Memory B cell (primary cell): ENCODE measurements at regions not wholly inside any gene's neighbourhood (a gene's known extent, or its start where the extent isn't known, plus 50 kb on each side); places are given as distances from the start of the nearest gene placed in this dataset.

ENCODE experiments used
- ATAC-seq: fragments of 150-1000 bp; cut with Tn5 transposase; 2 replicates; pipeline ENCODE4 v1.10.0; 2021; ENCODE audit warnings: low read depth, mild to moderate bottlenecking, moderate library complexity
- DNase-seq, 2 donors: peaks; one replicate each; pipeline ENCODE4 v3.0.0; 2022; ENCODE audit warnings: low spot score in 2 of 2
- H3K27ac Mint-ChIP-seq: one replicate; pipeline ENCODE4 v1.8.0; 2022; ENCODE audit warnings: mild to moderate bottlenecking, moderate library complexity, mixed read lengths
- H3K27me3 Mint-ChIP-seq: one replicate; pipeline ENCODE4 v1.8.0; 2022; ENCODE audit warnings: mixed read lengths
- H3K36me3 Mint-ChIP-seq: one replicate; pipeline ENCODE4 v1.8.0; 2022; ENCODE audit warnings: mild to moderate bottlenecking, mixed read lengths
- H3K4me1 Mint-ChIP-seq: one replicate; pipeline ENCODE4 v1.8.0; 2022; ENCODE audit warnings: mixed read lengths
- H3K4me3 Mint-ChIP-seq: one replicate; pipeline ENCODE4 v1.8.0; 2022; ENCODE audit warnings: mild to moderate bottlenecking, moderate library complexity, mixed read lengths
- H3K9me3 Mint-ChIP-seq: one replicate; pipeline ENCODE4 v1.8.0; 2022; ENCODE audit warnings: mixed read lengths

DNA sequence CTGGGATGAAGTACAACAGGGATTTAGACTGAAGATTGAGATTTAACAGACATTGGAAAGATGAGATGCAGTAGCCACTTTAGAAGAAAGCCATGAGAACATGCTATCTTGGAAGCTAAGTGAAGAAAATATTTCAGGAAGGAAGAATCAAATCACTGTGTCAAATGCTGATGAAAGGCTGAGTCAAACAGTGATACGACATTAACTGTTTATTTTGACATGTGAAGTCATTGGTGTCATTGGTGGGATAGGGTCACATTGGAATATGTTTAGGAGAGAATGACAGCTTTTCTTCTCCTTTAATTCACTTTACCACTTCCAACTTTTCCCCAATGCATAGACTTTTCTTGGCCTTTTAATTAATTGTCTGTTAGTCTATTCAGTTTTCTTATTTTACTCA, 653.0 kb upstream of the BOD1L1 start:
- Mint-ChIP-seq H3K4me3 (no peak overlapping the region), H3K27ac (no peak overlapping the region), H3K4me1 (no peaks in the 10 kb centered on the region), H3K27me3 (no peaks in the 10 kb centered on the region), H3K36me3 (peaks cover 2% of the 10 kb centered on the region), H3K9me3 (peaks cover 6% of the 10 kb centered on the region)
- no peak for ATAC-seq
- DNase-seq = no peak

DNA sequence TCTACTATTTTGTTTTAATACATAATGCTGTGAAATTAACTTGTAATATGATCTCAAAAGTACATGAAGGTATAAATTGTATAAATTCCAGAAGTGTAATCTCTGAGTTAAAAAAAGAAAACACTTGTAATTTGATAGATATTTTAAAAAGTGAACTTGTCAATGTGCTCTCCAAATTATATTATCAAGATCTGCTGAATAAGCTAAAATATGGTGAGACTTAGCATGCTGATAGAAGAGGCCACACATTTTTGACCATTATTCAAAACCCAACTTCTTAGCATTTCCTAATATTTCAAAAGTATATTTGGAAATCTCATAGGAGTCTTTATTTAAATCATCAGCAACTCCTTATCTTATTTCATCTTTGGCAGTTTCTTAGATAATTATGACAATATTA, 657.1 kb upstream of the BOD1L1 start:
- no peak overlapping the region for H3K4me3 Mint-ChIP-seq
- H3K36me3 Mint-ChIP-seq = peaks cover 4% of the 10 kb centered on the region
- ATAC-seq (no peak), DNase-seq (no peak)
- H3K9me3 Mint-ChIP-seq = peaks cover 6% of the 10 kb centered on the region
- H3K27ac Mint-ChIP-seq = no peak overlapping the region
- no peaks in the 10 kb centered on the region for H3K4me1 Mint-ChIP-seq
- peaks cover 2% of the 10 kb centered on the region for H3K27me3 Mint-ChIP-seq

DNA sequence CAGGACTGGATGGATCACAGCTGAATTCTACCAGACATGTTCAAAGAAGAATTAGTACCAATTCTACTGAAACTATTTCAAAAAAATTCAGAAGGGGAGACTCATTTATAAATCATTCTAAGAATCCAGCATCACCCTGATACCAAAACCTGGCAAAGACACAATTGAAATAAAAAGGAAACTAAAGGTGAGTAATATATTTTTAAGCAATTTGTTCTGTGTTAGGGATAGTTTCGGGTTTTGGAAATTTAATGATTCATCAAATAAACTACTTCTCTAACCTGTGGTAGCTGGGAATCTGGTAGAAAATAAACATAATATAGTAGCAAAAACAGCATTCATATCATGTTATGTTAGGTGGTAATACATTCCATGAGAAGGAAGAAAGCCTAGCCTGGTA, 662.2 kb upstream of the BOD1L1 start:
- no peaks in the 10 kb centered on the region for H3K4me1 Mint-ChIP-seq
- ATAC-seq (no peak), DNase-seq (no peak)
- H3K27me3 Mint-ChIP-seq = peaks cover 4% of the 10 kb centered on the region
- no peak overlapping the region for H3K27ac Mint-ChIP-seq
- no peak overlapping the region for H3K4me3 Mint-ChIP-seq
- peaks cover 4% of the 10 kb centered on the region for H3K36me3 Mint-ChIP-seq
- peaks cover 6% of the 10 kb centered on the region for H3K9me3 Mint-ChIP-seq

DNA sequence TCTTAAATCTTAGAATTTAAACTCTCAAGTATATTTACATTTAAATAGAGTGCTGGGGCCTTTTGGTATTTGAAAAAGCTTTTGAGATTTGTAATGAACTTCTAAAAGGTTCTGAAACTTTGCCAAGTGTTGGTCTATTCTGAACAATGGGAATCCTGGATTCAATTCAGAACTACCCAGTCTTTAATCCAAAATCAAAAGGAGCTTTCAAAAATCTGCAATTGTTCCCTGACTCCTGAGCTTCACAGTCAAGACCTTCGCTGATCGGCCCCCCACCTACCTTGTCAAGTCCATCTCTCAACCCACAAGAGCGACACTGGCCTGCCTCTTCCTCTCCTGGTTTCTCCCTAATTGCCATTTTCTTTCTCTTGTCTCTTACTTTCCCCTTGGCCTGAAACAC, 666.1 kb upstream of the BOD1L1 start:
- no peak for ATAC-seq
- no peaks in the 10 kb centered on the region for H3K9me3 Mint-ChIP-seq
- no peak overlapping the region for H3K4me3 Mint-ChIP-seq
- peaks cover 2% of the 10 kb centered on the region for H3K27me3 Mint-ChIP-seq
- H3K36me3 Mint-ChIP-seq = peaks cover 2% of the 10 kb centered on the region
- H3K27ac Mint-ChIP-seq = no peak overlapping the region
- DNase-seq = no peak
- H3K4me1 Mint-ChIP-seq = no peaks in the 10 kb centered on the region

DNA sequence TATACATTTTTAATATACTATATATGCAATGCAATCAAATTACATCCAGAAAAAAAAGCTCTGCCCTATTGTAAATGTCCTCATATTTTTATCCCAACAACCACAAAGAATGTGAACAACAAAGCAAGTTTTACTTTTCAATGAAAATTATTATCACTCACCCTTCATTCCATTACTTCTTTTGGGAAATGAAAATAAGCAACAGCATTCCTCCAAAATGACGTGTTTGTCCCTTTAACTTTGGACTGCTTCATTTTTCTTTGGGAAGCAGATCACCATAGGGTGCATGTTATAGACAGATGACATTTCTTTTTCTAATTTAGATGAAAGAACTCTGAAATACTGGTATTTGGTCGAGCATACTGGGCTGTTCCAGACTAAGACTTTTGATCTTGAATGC, 667.1 kb upstream of the BOD1L1 start:
- Mint-ChIP-seq H3K4me1 (no peaks in the 10 kb centered on the region), H3K27ac (no peak overlapping the region), H3K27me3 (peaks cover 2% of the 10 kb centered on the region), H3K36me3 (peaks cover 2% of the 10 kb centered on the region), H3K9me3 (no peaks in the 10 kb centered on the region), H3K4me3 (no peak overlapping the region)
- no peak for ATAC-seq
- no peak for DNase-seq

DNA sequence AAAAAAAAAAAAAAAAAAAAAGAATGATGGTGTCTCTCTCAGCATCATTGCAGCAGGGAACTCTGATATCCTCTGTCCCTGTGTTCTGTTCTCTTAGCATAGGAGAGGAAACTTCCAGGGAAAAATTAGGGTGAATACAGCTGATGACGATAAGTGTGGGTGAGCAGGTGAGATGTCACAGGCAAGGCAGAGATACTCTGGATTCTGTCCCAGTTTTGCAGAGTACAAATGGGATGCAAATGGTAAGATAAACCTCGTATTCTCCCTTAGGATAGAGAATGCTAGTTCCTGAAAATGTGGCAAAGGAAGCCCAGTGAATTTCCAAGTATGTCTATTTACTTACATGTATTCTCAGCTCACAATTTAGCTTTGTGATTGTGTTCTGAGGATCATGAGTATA, 671.6 kb upstream of the BOD1L1 start:
- no peaks in the 10 kb centered on the region for H3K27me3 Mint-ChIP-seq
- no peaks in the 10 kb centered on the region for H3K4me1 Mint-ChIP-seq
- no peak for ATAC-seq
- no peak for DNase-seq
- peaks cover 2% of the 10 kb centered on the region for H3K36me3 Mint-ChIP-seq
- no peak overlapping the region for H3K27ac Mint-ChIP-seq
- peaks cover 1% of the 10 kb centered on the region for H3K9me3 Mint-ChIP-seq
- H3K4me3 Mint-ChIP-seq = no peak overlapping the region

DNA sequence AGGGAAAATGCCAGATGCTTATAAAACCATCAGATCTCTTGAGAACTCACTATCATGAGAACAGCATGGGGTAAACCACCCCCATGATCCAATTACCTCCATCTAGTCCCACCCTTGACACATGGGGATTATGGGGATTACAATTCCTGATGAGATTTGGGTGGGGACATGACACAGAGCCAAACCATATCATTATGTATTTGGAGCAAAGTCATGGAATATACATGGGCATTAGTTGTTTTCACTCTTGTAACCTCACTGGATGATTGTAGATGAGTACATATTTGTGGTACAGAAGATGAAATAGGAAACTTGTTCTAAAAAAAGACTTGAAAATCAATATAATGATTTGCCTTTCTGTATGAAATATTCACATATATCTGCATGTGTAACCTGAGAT, 674.5 kb upstream of the BOD1L1 start:
- ATAC-seq = no peak
- H3K27ac Mint-ChIP-seq = no peak overlapping the region
- no peaks in the 10 kb centered on the region for H3K36me3 Mint-ChIP-seq

DNA sequence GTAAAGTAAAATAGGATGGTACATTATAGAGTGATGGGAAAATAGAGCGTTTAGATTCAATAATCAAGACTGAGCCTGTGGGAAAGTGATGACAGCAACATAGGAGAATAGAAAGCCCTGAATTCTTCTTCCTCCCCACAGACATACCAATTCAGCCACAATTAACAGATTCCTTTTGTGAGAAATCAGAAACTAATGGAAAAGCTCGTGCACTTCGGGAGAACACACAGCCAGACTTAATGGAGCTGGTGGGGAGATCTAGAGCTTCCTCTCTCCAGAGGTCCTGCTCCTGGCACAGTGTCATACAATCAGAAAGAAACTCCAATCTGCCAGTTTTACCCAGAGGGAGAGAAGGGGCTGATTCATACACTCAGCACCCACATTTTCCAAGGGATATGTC, 676.3 kb upstream of the BOD1L1 start:
- ATAC-seq (no peak), DNase-seq (no peak)
- H3K4me1 Mint-ChIP-seq = peaks cover 7% of the 10 kb centered on the region
- no peak overlapping the region for H3K4me3 Mint-ChIP-seq
- H3K36me3 Mint-ChIP-seq = no peaks in the 10 kb centered on the region
- no peak overlapping the region for H3K27ac Mint-ChIP-seq
- peaks cover 1% of the 10 kb centered on the region for H3K9me3 Mint-ChIP-seq
- H3K27me3 Mint-ChIP-seq = no peaks in the 10 kb centered on the region

More for the DNA sequence above, 674.5 kb upstream of the BOD1L1 start:
- DNase-seq = no peak
- peaks cover 7% of the 10 kb centered on the region for H3K4me1 Mint-ChIP-seq
- no peak overlapping the region for H3K4me3 Mint-ChIP-seq
- no peaks in the 10 kb centered on the region for H3K27me3 Mint-ChIP-seq
- peaks cover 1% of the 10 kb centered on the region for H3K9me3 Mint-ChIP-seq

DNA sequence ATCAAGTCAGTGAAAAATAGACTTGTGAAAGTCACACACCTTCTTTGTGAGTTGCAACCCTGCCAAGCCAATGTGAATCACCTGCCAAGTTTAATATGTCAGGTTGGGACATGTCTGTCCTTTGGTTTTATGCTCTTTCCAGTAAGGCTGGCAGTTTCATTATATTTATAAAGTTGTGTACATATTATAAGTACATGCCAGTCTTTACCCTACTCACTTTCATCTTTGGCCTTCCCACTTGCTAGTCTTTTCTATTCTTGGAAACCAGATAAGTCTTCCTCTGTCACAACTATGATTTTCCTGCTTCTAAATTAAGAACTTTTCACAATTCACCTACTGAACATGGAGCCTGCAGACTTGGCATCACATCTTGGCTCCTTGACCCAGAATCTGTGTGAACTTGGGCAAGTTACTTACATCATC, 680.7 kb upstream of the BOD1L1 start:
- H3K9me3 Mint-ChIP-seq = no peaks in the 10 kb centered on the region
- no peaks in the 10 kb centered on the region for H3K36me3 Mint-ChIP-seq
- H3K27ac Mint-ChIP-seq = no peak overlapping the region
- H3K27me3 Mint-ChIP-seq = no peaks in the 10 kb centered on the region
- H3K4me3 Mint-ChIP-seq = no peak overlapping the region
- ATAC-seq = no peak
- no peak for DNase-seq
- peaks cover 13% of the 10 kb centered on the region for H3K4me1 Mint-ChIP-seq

DNA sequence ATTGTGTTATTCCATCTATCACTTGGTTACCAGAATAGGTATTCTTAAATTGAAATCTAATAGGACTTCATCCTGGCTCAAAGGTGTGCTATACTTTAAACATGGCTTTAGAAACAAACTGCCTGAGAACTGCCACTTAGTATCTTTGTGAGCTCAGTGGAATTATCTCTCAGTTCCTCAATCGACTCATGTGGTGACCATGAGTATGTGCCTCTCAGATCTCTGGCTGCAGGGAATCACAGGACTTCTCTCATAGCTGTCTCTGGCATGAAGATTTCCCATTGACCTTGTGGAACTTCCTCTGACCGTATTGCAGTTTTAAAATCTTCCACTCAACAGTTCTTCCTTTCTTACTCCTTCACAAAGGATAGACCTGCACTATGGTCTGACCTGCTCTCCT, 681.9 kb upstream of the BOD1L1 start:
- H3K36me3 Mint-ChIP-seq = no peaks in the 10 kb centered on the region
- no peak overlapping the region for H3K27ac Mint-ChIP-seq
- no peaks in the 10 kb centered on the region for H3K9me3 Mint-ChIP-seq
- H3K4me3 Mint-ChIP-seq = no peak overlapping the region
- ATAC-seq (no peak), DNase-seq (no peak)
- H3K27me3 Mint-ChIP-seq = no peaks in the 10 kb centered on the region
- H3K4me1 Mint-ChIP-seq = peaks cover 13% of the 10 kb centered on the region

DNA sequence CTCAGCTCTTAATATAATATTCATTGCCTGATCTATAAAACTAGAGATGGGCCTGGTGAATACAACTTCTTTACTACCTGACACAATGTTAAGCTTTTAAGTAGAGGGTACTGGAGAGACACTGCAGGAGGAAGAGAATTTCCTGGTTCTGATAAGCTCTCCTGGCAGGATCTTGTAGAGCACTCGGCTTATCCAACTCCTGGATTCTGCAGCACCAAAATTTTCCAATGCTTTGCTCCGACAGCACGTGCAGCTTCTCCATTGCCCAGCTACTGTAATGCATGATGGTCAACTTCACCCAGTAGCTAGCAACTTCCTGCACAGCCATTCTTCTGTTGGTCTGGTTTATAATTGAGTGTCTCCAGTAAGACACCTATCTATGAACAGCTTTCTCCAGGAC, 686.2 kb upstream of the BOD1L1 start:
- Mint-ChIP-seq H3K4me1 (peaks cover 6% of the 10 kb centered on the region), H3K4me3 (no peak overlapping the region), H3K9me3 (peaks cover 1% of the 10 kb centered on the region), H3K36me3 (no peaks in the 10 kb centered on the region), H3K27ac (no peak overlapping the region), H3K27me3 (no peaks in the 10 kb centered on the region)
- no peak for ATAC-seq
- DNase-seq = no peak

DNA sequence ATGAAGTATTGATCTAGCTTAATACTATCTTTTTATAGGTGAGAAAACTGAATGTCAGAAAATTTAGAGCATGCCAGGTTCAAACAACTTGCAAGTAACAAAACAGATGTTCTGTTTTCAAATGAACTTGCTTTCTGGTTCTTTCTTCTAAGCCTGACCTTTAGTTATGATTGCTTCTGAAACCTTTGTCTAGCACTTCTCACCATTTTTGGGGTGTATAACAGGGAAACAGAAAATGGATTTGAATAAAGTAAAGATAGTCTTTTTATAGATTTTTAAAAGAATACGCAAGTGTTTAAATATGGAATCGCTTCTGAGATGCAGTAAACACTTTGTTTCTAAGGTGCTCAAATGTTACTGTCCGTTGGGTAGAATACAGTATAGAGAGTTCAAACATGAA, 687.2 kb upstream of the CPEB2 start:
- Mint-ChIP-seq H3K4me1 (peaks cover 6% of the 10 kb centered on the region), H3K9me3 (peaks cover 1% of the 10 kb centered on the region)
- ATAC-seq = no peak

DNA sequence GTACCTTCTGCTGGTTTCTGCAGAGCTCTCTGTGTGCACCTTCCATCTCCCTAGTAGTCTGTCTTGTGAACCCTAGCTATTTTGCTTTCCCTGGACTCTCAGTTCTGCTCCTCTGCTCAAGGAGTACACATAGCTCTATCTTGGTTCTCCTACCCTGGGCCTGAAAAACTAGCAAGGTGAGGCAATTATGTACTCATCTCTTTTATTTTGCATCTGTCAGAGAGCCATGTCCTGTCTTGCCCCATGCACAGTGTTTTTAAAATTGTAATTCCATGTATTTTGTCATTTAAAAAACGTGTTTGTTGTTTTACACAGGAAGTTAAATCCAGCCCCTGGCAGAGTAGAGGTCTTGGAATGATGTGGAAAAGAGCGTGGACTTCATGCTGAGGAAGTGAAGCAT, 684.9 kb upstream of the CPEB2 start:
- H3K9me3 Mint-ChIP-seq = peaks cover 1% of the 10 kb centered on the region
- H3K4me3 Mint-ChIP-seq = no peak overlapping the region
- no peak overlapping the region for H3K27ac Mint-ChIP-seq
- peaks cover 2% of the 10 kb centered on the region for H3K36me3 Mint-ChIP-seq
- no peak for DNase-seq
- ATAC-seq = no peak
- H3K27me3 Mint-ChIP-seq = no peaks in the 10 kb centered on the region
- peaks cover 9% of the 10 kb centered on the region for H3K4me1 Mint-ChIP-seq

More for the DNA sequence above, 687.2 kb upstream of the CPEB2 start:
- DNase-seq = no peak
- peaks cover under 1% of the 10 kb centered on the region for H3K36me3 Mint-ChIP-seq
- H3K4me3 Mint-ChIP-seq = no peak overlapping the region
- H3K27ac Mint-ChIP-seq = no peak overlapping the region
- no peaks in the 10 kb centered on the region for H3K27me3 Mint-ChIP-seq

DNA sequence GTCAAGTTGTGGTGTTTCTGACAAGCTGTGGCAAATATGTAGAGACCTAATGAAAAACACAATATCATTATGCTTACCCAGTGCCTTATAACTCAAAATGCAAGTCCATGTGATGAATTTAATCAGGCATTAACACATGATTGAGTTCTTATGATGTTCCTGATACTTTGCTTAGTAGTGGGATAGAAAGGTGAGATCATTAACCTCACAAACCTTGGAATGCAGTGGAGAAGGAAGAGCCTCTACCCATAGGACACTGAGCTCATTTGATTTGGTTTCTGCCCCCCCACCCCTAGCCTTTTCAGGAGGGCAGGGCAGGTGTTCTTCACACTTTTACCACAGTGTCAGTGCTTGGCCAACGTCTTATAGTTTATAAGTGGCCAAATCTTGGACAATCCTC, 683.6 kb upstream of the CPEB2 start:
- peaks cover 1% of the 10 kb centered on the region for H3K9me3 Mint-ChIP-seq
- H3K36me3 Mint-ChIP-seq = peaks cover 2% of the 10 kb centered on the region
- H3K4me3 Mint-ChIP-seq = no peak overlapping the region
- H3K4me1 Mint-ChIP-seq = peaks cover 3% of the 10 kb centered on the region
- no peak for DNase-seq
- ATAC-seq = no peak
- H3K27ac Mint-ChIP-seq = no peak overlapping the region
- H3K27me3 Mint-ChIP-seq = no peaks in the 10 kb centered on the region

DNA sequence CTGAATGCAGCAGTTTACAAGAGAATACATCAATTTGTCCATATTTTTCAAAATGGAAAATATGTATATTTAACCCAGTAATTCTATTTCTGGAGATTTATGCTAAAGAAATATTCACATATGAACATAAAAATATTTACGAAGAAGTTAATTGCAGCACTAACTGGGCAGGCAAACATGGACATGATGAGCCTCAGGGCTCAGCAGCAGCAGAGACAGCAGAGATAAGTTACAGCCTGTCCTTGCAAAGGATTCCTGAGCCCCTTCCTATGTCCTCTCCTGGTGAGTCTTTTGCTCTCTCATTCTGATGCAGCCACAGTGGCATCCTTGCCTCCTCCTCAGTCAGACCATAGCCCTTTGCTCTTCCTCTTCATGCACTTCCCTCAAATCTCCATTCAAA, 680.6 kb upstream of the CPEB2 start:
- H3K27ac Mint-ChIP-seq = no peak overlapping the region
- H3K4me3 Mint-ChIP-seq = no peak overlapping the region
- H3K36me3 Mint-ChIP-seq = peaks cover 2% of the 10 kb centered on the region
- H3K4me1 Mint-ChIP-seq = peaks cover 3% of the 10 kb centered on the region
- no peaks in the 10 kb centered on the region for H3K27me3 Mint-ChIP-seq
- peaks cover 5% of the 10 kb centered on the region for H3K9me3 Mint-ChIP-seq
- no peak for ATAC-seq
- no peak for DNase-seq

DNA sequence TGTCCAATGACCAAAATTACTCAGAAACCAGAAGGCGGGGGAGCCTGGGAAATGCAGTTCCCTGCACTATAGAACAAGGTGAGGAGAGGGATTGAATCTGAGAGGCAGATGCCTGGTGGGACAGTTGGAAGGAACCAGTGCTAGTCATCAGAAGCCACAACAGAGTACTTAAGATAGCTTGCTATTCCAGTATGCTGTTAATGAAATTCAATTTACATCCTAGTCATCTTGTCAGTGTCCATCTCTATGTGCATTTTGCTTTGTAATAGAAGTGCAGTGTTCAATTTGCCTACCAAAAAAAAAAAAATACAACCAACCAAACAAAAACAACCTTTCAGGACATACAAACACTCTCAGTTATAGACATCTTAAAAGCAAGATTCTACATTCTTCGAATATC, 679.1 kb upstream of the CPEB2 start:
- DNase-seq (no peak), ATAC-seq (no peak)
- Mint-ChIP-seq H3K4me3 (no peak overlapping the region), H3K9me3 (peaks cover 3% of the 10 kb centered on the region), H3K36me3 (peaks cover 2% of the 10 kb centered on the region), H3K27me3 (no peaks in the 10 kb centered on the region), H3K4me1 (peaks cover 3% of the 10 kb centered on the region), H3K27ac (no peak overlapping the region)
